ENCODE measurements at regions not wholly inside any gene's neighbourhood (a gene's known extent, or its start where the extent isn't known, plus 50 kb on each side); places are given as distances from the start of the nearest gene placed in this dataset.

- no peaks in the 10 kb centered on the region for H3K9me3 ChIP-seq
- H3K27me3 ChIP-seq: peaks cover 0 to 5% (median 0%) of the 10 kb centered on the region in 4 donors
- H3K4me3 ChIP-seq: no peak overlapping the region
- H3K36me3 ChIP-seq: no peaks in the 10 kb centered on the region
- no peak overlapping the region for H3K27ac ChIP-seq
- intact Hi-C loops (cut with DNase I): no loop called here
- DNase-seq: no peak
- no peak for TF ChIP-seq CTCF (IDR thresholded peaks at IDR 0.05)
- no peak for ATAC-seq
- WGBS, 2 donors: 22 to 35% methylated on average over 2 of the region's 2 CpGs
- no peak for FAIRE-seq
- no peaks in the 10 kb centered on the region for H3K4me1 ChIP-seq
These were observed 764.0 kb upstream of the EDIL3 start for GRCh38 chr5:85148701-85149100.

- no peak for ATAC-seq
- H3K9me3 ChIP-seq: no peaks in the 10 kb centered on the region
- H3K27me3 ChIP-seq: no peaks in the 10 kb centered on the region
- no peak for TF ChIP-seq CTCF (IDR thresholded peaks at IDR 0.05)
- no peaks in the 10 kb centered on the region for H3K36me3 ChIP-seq
- H3K4me3 ChIP-seq: no peak overlapping the region
- WGBS, 2 donors: 16 to 18% methylated on average over 6 of the region's 6 CpGs
- FAIRE-seq: no peak
- no peak overlapping the region for H3K27ac ChIP-seq
- intact Hi-C loops (cut with DNase I): no loop called here
- no peaks in the 10 kb centered on the region for H3K4me1 ChIP-seq
- no peak for DNase-seq
These were observed 774.7 kb upstream of the EDIL3 start for GRCh38 chr5:85159395-85159794.

- H3K27ac ChIP-seq: no peak overlapping the region
- intact Hi-C loops (cut with DNase I): no loop called here
- 51 to 64% methylated on average over 1 of the region's 1 CpG for whole genome bisulfite sequencing, 2 donors
- no peaks in the 10 kb centered on the region for H3K27me3 ChIP-seq
- H3K4me3 ChIP-seq: no peak overlapping the region
- TF ChIP-seq CTCF (IDR thresholded peaks at IDR 0.05): no peak
- H3K36me3 ChIP-seq: no peaks in the 10 kb centered on the region
- ATAC-seq (no peak), FAIRE-seq (no peak), DNase-seq (no peak)
- H3K9me3 ChIP-seq: no peaks in the 10 kb centered on the region
- no peaks in the 10 kb centered on the region for H3K4me1 ChIP-seq
These were observed 783.8 kb upstream of the EDIL3 start for GRCh38 chr5:85168474-85168873.

- no peak for ATAC-seq
These were observed 785.5 kb upstream of the EDIL3 start for GRCh38 chr5:85170183-85170582.

GRCh38 chr5:85173469-85173868 lies 788.8 kb upstream of the EDIL3 start:
- H3K27me3 ChIP-seq: no peaks in the 10 kb centered on the region
- DNase-seq (no peak), ATAC-seq (no peak), FAIRE-seq (no peak)
- H3K27ac ChIP-seq: no peak overlapping the region
- no peaks in the 10 kb centered on the region for H3K36me3 ChIP-seq
- TF ChIP-seq CTCF (IDR thresholded peaks at IDR 0.05): no peak
- H3K4me3 ChIP-seq: no peak overlapping the region
- H3K9me3 ChIP-seq: no peaks in the 10 kb centered on the region
- intact Hi-C loops (cut with DNase I): no loop called here
- no peaks in the 10 kb centered on the region for H3K4me1 ChIP-seq

More at GRCh38 chr5:85170183-85170582, 785.5 kb upstream of the EDIL3 start:
- WGBS, 2 donors: 42 to 48% methylated on average over 4 of the region's 4 CpGs
- Histone ChIP-seq H3K36me3 (no peaks in the 10 kb centered on the region), H3K4me1 (no peaks in the 10 kb centered on the region), H3K27me3 (no peaks in the 10 kb centered on the region), H3K27ac (no peak overlapping the region), H3K9me3 (no peaks in the 10 kb centered on the region), H3K4me3 (no peak overlapping the region)
- TF ChIP-seq CTCF (IDR thresholded peaks at IDR 0.05): no peak
- FAIRE-seq (no peak), DNase-seq (no peak)
- intact Hi-C loops (cut with DNase I): no loop called here

Measured in pancreas (tissue), 10 donors.